ENCODE measurements at regions not wholly inside any gene's neighbourhood (a gene's known extent, or its start where the extent isn't known, plus 50 kb on each side); places are given as distances from the start of the nearest gene placed in this dataset.

DNA sequence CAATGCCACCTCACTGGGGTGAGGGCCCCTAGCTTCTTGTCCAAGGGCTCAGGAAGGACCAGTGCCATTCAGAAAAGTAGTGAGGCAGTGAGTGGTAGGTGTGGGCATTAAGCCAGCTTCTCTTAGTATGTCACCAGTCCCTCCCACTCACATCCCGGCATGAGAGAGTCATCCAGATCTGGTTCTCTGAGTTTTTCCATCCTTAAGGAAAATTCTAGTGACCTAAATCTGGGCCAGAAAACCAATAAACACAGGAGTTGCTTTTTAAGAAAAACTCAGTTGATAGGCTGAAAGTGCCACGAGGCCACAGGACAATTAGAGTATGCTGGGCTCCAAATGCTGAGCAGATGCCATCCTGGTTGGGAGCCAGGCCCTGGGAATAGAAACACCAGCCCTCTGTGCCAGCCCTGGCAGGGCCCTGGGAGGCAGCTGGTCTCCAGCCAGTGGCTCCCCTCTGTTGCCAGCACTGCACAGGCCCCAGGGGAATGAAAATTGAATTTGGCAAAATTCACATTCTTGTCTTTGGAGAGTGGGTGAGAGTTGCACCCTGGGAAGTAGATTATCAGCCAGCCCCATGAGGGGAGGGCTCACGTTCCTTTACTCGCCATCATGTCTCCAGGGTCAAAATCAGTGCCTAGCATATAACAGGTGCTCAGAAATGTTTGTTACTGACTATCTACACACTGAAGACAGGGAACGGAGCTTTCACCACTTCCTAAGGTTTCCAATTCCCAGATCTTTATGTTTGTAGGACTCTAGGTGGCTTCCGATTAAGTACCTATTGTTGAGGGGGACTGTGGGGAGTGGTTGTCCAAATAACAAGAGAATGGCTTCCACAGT, 52.8 kb downstream of the FAM43A start:
- H3K27ac ChIP-seq: no peak overlapping the region
- DNase-seq (ENCODE audit: low read depth, low spot score): no peak

GRCh38 chr3:194739498-194740284, 54.0 kb downstream of the FAM43A start:
- H3K27ac ChIP-seq: no peak overlapping the region
- DNase-seq (ENCODE audit: low read depth, low spot score): no peak

DNA sequence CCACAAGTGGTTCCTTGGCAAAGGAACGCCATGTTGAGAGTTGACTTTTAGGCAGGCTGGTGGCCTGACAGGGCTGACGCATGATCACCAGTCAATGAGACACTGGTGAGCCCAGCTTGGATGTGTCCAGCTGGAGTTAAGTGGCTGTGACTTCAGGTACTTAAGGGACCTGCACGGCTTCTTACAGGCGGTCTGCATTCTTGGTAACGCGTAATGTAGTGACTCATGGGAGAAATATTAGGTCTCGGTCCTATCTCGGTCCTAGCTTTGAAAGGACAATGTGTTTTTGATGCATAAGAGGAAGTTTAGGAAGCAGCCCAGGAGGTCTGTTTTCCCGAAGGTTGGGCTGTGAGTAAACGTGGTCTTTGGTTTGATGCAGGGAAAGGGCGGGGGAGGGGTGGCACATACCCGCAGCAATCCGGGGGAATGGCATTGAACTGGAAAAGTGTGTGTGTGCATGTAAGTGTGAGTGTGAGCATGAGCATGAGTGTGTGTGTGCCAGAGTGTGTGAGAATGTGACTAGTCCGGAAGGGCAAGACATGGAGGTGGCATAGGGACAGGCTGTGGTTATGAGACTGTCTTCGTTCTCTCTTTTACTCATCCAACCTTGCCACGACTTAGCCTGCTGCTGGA, 55.3 kb downstream of the FAM43A start:
- no peak for DNase-seq (ENCODE audit: low read depth, low spot score)
- no peak overlapping the region for H3K27ac ChIP-seq

DNA sequence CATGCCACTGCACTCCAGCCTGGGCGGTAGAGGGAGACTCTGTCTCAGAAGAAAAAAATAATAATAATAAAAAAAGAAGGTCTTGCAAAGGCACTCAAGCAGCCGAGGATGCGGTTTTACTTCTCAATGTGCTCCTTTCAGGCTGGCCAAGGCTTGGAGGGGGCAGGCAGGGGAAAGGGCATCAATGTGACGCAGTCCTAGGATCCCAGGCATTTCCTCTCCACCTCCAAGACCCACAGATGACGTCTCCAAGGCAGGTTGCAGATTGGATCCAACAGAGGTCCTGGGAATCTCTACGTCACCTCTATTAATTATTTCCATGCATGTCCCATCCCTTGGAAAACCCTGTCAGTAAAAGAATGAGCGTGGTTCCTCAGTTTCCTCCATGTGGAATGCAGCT, 56.2 kb downstream of the FAM43A start:
- H3K27ac ChIP-seq: no peak overlapping the region

DNA sequence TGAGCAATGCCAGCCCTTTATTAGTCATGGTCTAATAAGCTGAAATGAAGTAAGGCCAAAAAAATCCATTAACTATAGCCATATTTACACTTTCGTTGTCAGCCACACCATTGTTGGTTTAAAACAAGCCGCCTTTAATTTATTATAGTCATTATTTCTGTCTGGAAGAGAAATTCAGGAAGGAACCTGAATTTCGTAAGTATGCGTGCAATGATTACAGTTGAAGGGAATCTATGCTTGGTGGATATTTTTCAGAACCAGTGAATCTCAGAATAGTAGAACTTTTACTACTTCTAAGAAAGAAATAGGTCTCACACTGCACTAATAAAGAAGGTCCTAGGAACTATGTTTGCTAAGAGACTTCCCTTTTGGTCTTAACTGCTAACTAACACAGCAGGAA, 59.1 kb downstream of the FAM43A start:
- H3K27ac ChIP-seq: no peak overlapping the region
- DNase-seq (ENCODE audit: low read depth, low spot score): no peak

More for the DNA sequence above, 56.2 kb downstream of the FAM43A start:
- no peak for DNase-seq (ENCODE audit: low read depth, low spot score)

- no peak for DNase-seq (ENCODE audit: low read depth, low spot score)
- no peak overlapping the region for H3K27ac ChIP-seq
These were observed 59.9 kb downstream of the FAM43A start for GRCh38 chr3:194745422-194746184.

DNA sequence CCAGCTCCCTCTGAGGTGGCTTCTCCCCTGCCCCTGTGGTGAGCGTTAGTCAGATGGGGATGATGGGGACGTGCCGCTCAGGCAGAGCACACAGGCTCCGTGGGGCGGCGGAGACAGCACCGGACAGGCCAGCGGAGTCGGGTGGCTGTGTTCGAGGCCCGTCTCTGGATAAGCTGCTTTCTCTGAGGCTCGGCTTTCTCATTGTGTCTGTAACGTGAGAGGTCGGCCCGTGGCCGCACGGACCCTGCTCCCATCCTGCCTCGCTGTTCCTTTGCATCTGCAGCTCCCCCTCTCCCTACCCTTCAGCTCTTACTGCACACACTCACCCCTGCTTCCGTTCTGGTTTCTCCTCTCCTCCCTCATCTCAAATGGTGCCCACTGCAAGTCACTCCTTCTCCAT, 62.5 kb downstream of the FAM43A start:
- H3K27ac ChIP-seq: no peak overlapping the region
- DNase-seq (ENCODE audit: low read depth, low spot score): no peak

DNA sequence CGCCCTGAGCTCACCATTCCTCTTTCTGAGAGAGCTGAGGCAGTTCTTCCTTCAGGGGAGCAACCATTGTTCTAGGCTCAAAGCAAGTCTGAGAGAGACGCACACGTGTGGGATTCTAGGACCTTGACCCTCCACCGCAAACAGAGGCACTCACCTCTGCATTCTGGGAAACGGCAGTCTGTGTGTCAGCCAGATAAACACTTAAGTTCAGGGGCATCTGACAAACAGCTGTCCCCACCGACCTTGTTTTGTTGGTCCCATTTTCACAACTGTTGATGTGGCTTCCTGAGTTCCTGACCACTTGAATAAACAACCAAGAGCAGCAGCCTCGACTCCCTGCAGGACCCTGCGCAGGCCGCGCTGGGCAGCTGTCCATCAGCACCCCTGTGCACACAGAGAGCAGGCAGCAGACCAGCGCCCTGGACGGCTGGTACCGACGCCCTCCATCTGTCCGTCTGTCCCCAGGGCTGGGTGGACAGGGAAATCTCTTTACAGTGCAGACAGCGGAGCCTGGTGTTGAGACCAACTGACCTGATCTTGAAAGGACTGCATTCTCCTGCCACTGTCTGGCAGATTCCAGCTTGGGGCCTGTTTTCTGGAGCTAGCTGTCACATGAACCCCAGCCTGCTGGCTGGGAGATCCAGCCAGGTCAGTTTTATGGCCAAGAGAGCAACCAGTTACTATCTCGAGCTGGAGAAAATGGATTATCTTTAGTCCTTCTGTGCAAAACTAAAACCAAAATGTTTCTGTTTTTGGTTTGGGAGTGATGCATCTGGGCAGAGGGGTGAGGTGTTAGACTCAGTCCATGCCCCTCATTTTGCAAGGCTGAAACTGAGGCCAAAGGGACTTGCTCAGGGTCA, 64.2 kb downstream of the FAM43A start:
- no peak for DNase-seq (ENCODE audit: low read depth, low spot score)

DNA sequence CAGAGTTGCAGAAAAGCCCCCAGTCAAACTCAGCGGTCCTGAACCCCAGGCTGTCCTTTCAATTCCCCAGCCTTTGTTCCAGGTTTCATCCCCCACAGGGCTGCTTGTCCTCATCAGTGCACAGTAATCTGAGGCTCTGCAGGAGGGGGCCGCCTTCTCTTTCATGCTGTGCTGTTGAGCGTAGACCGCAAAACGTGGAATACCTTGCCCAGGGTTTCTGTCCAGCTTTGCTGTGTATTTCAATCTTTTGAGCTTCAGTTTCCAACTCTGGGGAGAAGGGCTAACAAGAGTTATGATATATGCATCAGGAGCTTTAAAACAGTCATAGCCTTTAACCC, 64.8 kb downstream of the FAM43A start:
- DNase-seq (ENCODE audit: low read depth, low spot score): no peak
- H3K27ac ChIP-seq: no peak overlapping the region

More for the DNA sequence above, 64.2 kb downstream of the FAM43A start:
- H3K27ac ChIP-seq: no peak overlapping the region

- H3K27ac ChIP-seq: no peak overlapping the region
- DNase-seq (ENCODE audit: low read depth, low spot score): no peak
These were observed 70.2 kb downstream of the FAM43A start for GRCh38 chr3:194755671-194756459.

GRCh38 chr3:194756460-194756779, 70.7 kb downstream of the FAM43A start:
- no peak overlapping the region for H3K27ac ChIP-seq
- DNase-seq (ENCODE audit: low read depth, low spot score): no peak

- DNase-seq (ENCODE audit: low read depth, low spot score): no peak
- H3K27ac ChIP-seq: no peak overlapping the region
These were observed 71.2 kb downstream of the FAM43A start for GRCh38 chr3:194756791-194757325.

DNA sequence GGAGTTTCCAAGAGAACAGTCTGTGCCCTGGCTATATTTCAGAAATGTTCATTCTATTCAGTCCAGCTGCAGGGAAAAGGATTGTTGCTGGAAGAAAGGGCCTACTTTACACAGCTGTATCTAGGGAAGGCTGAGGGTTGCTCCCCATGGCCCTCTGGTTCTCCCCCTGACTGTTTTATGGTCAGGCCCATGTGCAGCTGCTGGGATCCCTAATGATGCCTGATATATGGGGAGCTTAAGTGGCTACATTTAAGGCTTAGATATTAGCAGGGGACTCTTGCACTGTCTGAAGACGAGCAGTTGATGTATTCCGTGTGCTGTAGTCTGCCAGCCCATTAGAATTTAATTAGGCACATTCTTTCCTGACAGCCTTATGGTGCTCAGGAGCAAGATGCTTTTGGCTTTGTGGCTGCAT, 72.0 kb downstream of the FAM43A start:
- no peak for DNase-seq (ENCODE audit: low read depth, low spot score)
- H3K27ac ChIP-seq: no peak overlapping the region

GRCh38 chr3:194758716-194759115, 73.0 kb downstream of the FAM43A start:
- H3K27ac ChIP-seq: no peak overlapping the region
- no peak for DNase-seq (ENCODE audit: low read depth, low spot score)

GRCh38 chr3:194760494-194761137, 74.9 kb downstream of the FAM43A start:
- DNase-seq (ENCODE audit: low read depth, low spot score): no peak
- H3K27ac ChIP-seq: no peak overlapping the region

GRCh38 chr3:194761384-194761783, 75.7 kb downstream of the FAM43A start:
- DNase-seq (ENCODE audit: low read depth, low spot score): no peak
- no peak overlapping the region for H3K27ac ChIP-seq

- no peak overlapping the region for H3K27ac ChIP-seq
- no peak for DNase-seq (ENCODE audit: low read depth, low spot score)
These were observed 81.2 kb downstream of the FAM43A start for GRCh38 chr3:194766845-194767244.

All from epithelial cell of prostate (primary cell).